Central memory CD8-positive, alpha-beta T cell (primary cell): ENCODE measurements at regions not wholly inside any gene's neighbourhood (a gene's known extent, or its start where the extent isn't known, plus 50 kb on each side); places are given as distances from the start of the nearest gene placed in this dataset.
"Not testable (repeated sequence)": the region's sequence is repeated elsewhere in the genome, so short reads cannot be mapped to it uniquely, and the experiment has no call there.

Experiments
- ATAC-seq: fragments of 150-1000 bp; cut with Tn5 transposase; replicated peaks from 2 replicates; pipeline ENCODE4 v1.10.0; 2022; ENCODE audit warnings: mild to moderate bottlenecking, moderate FRiP score, moderate number of reproducible peaks; ENCODE audit not compliant: poor library complexity, severe bottlenecking; ENCODE audit errors: extremely low read depth
- DNase-seq, 2 donors: peaks; one replicate each; pipeline ENCODE4 v3.0.0; 2021; ENCODE audit warnings: low spot score in 2 of 2
- H3K27ac Mint-ChIP-seq: one replicate; pipeline ENCODE4 v1.8.0; 2022; ENCODE audit warnings: low read depth, mild to moderate bottlenecking, moderate library complexity, mixed read lengths
- H3K27me3 Mint-ChIP-seq: one replicate; pipeline ENCODE4 v1.8.0; 2022; ENCODE audit warnings: mixed read lengths
- H3K36me3 Mint-ChIP-seq: one replicate; pipeline ENCODE4 v1.8.0; 2022; ENCODE audit warnings: mild to moderate bottlenecking, moderate library complexity, mixed read lengths; ENCODE audit not compliant: insufficient read depth
- H3K4me1 Mint-ChIP-seq: one replicate; pipeline ENCODE4 v1.8.0; 2022; ENCODE audit warnings: mixed read lengths
- H3K4me3 Mint-ChIP-seq: one replicate; pipeline ENCODE4 v1.8.0; 2022; ENCODE audit warnings: mild to moderate bottlenecking, moderate library complexity, mixed read lengths
- H3K9me3 Mint-ChIP-seq: one replicate; pipeline ENCODE4 v1.8.0; 2022; ENCODE audit warnings: mixed read lengths

DNA sequence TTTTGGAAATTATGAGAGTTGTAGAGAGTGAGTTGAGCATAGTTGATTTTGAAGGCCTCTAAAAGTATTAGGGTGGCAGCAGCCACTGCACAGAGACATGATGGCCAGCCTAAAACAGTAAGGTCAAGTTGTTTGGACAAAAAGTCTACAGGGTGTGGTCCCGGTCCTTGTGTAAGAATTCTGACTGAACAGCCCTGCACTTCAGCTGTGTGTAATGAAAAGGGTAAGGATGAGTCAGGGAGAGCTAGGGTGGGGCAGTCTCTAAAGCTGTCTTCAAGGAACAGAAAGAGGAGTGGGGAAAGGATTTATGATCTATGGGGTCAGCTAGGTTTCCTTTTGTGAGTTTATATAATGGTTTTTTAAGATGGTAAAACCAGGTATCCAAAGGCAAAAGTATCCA, 284.8 kb downstream of the RPS4Y2 start:
- DNase-seq, result not testable (repeated sequence)

DNA sequence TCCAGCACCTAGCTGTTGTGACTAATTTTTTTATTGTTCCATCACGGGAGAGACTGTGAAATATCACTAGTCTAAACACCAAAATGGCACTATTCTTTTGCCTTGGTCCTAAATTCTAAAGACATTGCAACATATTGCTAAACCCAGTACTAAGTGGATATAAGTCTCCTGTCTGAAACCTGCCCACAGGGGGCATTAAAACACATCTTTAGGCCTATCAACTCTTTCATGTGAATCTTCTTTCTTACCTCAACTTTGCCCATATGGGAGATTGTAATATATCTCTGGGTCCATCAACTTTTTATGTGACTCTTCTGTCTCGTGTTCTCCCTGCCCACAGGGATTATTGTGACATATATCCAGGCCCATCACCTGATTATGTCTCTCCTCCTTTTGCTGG, 317.2 kb downstream of the RPS4Y2 start:
- H3K4me3 Mint-ChIP-seq, result no peak overlapping the region
- no peak for ATAC-seq
- DNase-seq, result no peak
- H3K4me1 Mint-ChIP-seq, result no peaks in the 10 kb centered on the region
- H3K36me3 Mint-ChIP-seq, result no peaks in the 10 kb centered on the region
- H3K9me3 Mint-ChIP-seq, result no peaks in the 10 kb centered on the region
- H3K27me3 Mint-ChIP-seq, result no peaks in the 10 kb centered on the region
- peak overlapping the region; percentile 1 for H3K27ac Mint-ChIP-seq

More for the DNA sequence above, 284.8 kb downstream of the RPS4Y2 start:
- H3K4me3 Mint-ChIP-seq, H3K36me3 Mint-ChIP-seq, H3K9me3 Mint-ChIP-seq, H3K27ac Mint-ChIP-seq, H3K27me3 Mint-ChIP-seq, H3K4me1 Mint-ChIP-seq, ATAC-seq: not testable (repeated sequence)

- ATAC-seq, result no peak
- H3K36me3 Mint-ChIP-seq, result no peaks in the 10 kb centered on the region
Observed at GRCh38 chrY:21073641-21074260, 317.8 kb downstream of the RPS4Y2 start.

GRCh38 chrY:21075658-21076057, 319.8 kb downstream of the RPS4Y2 start:
- no peak overlapping the region for H3K4me3 Mint-ChIP-seq

More at GRCh38 chrY:21073641-21074260, 317.8 kb downstream of the RPS4Y2 start:
- Mint-ChIP-seq H3K27ac (no peak overlapping the region), H3K4me1 (no peaks in the 10 kb centered on the region), H3K4me3 (no peak overlapping the region), H3K9me3 (no peaks in the 10 kb centered on the region), H3K27me3 (no peaks in the 10 kb centered on the region)
- DNase-seq, result no peak

DNA sequence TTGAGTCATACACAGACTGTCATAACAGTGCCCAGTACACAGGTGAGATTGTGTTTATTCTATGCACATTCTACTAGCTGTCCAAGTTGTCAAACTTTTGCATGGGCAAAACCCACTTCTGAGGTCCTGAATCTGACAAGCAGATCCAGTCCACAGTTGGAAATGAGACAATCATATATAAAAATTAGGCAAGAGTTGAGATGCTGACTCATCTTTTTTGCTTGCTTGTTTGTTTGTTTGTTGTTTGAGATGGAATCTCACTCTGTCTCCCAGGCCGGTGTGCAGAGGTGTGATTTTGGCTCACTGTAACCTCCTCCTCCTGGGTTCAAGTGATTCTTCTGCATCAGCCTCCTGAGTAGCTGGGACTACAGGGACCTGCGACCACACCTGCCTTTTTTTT, 323.8 kb downstream of the RPS4Y2 start:
- no peaks in the 10 kb centered on the region for H3K9me3 Mint-ChIP-seq
- no peaks in the 10 kb centered on the region for H3K27me3 Mint-ChIP-seq
- no peaks in the 10 kb centered on the region for H3K4me1 Mint-ChIP-seq
- H3K4me3 Mint-ChIP-seq, result no peak overlapping the region
- H3K27ac Mint-ChIP-seq, result no peak overlapping the region
- ATAC-seq (no peak), DNase-seq (no peak)
- H3K36me3 Mint-ChIP-seq, result no peaks in the 10 kb centered on the region

More at GRCh38 chrY:21075658-21076057, 319.8 kb downstream of the RPS4Y2 start:
- ATAC-seq (no peak), DNase-seq (no peak)
- no peak overlapping the region for H3K27ac Mint-ChIP-seq
- no peaks in the 10 kb centered on the region for H3K9me3 Mint-ChIP-seq
- H3K36me3 Mint-ChIP-seq, result no peaks in the 10 kb centered on the region
- H3K27me3 Mint-ChIP-seq, result no peaks in the 10 kb centered on the region
- H3K4me1 Mint-ChIP-seq, result no peaks in the 10 kb centered on the region

- ATAC-seq, result no peak
- H3K27ac Mint-ChIP-seq, result no peak overlapping the region
Observed at GRCh38 chrY:21081640-21082611, 326.0 kb downstream of the RPS4Y2 start.

DNA sequence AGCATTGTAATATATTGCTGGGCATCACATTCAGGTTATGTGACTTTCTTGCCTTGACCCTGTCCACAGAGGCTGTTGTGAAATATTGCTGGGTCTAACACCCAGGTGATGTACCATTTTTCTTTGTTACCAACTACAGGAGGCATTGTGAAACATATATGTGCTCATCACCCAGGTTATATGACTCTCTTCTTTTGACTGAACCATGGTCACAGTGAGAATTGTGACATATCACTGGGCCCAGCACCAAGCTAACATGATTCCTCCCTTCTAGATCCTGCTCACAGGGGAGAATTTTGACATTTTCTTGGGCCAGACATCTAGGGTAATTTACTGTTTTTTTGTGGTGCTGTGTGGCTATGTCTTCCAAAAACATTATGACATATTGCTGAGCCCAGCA, 326.7 kb downstream of the RPS4Y2 start:
- H3K27me3 Mint-ChIP-seq, result no peaks in the 10 kb centered on the region
- DNase-seq, result no peak
- ATAC-seq, result no peak
- H3K4me3 Mint-ChIP-seq, result no peak overlapping the region
- H3K27ac Mint-ChIP-seq, result no peak overlapping the region
- H3K36me3 Mint-ChIP-seq, result no peaks in the 10 kb centered on the region
- peaks cover 5% of the 10 kb centered on the region for H3K9me3 Mint-ChIP-seq
- H3K4me1 Mint-ChIP-seq, result no peaks in the 10 kb centered on the region

More at GRCh38 chrY:21081640-21082611, 326.0 kb downstream of the RPS4Y2 start:
- Mint-ChIP-seq H3K4me1 (no peaks in the 10 kb centered on the region), H3K27me3 (no peaks in the 10 kb centered on the region), H3K36me3 (no peaks in the 10 kb centered on the region), H3K9me3 (no peaks in the 10 kb centered on the region), H3K4me3 (no peak overlapping the region)
- DNase-seq, result no peak

GRCh38 chrY:21091909-21092308, 336.0 kb downstream of the RPS4Y2 start:
- Mint-ChIP-seq H3K27me3 (no peaks in the 10 kb centered on the region), H3K4me1 (no peaks in the 10 kb centered on the region), H3K27ac (no peak overlapping the region), H3K9me3 (peaks cover 6% of the 10 kb centered on the region), H3K4me3 (no peak overlapping the region), H3K36me3 (no peaks in the 10 kb centered on the region)
- ATAC-seq (no peak), DNase-seq (no peak)

GRCh38 chrY:21102507-21102906, 346.6 kb downstream of the RPS4Y2 start:
- Mint-ChIP-seq H3K4me3 (no peak overlapping the region), H3K9me3 (no peaks in the 10 kb centered on the region), H3K27ac (no peak overlapping the region), H3K27me3 (no peaks in the 10 kb centered on the region), H3K4me1 (peaks cover 6% of the 10 kb centered on the region), H3K36me3 (peaks cover 2% of the 10 kb centered on the region)
- ATAC-seq (no peak), DNase-seq (no peak)

GRCh38 chrY:21103885-21104284, 348.0 kb downstream of the RPS4Y2 start:
- DNase-seq, result no peak
- Mint-ChIP-seq H3K36me3 (peaks cover 2% of the 10 kb centered on the region), H3K27me3 (no peaks in the 10 kb centered on the region)

DNA sequence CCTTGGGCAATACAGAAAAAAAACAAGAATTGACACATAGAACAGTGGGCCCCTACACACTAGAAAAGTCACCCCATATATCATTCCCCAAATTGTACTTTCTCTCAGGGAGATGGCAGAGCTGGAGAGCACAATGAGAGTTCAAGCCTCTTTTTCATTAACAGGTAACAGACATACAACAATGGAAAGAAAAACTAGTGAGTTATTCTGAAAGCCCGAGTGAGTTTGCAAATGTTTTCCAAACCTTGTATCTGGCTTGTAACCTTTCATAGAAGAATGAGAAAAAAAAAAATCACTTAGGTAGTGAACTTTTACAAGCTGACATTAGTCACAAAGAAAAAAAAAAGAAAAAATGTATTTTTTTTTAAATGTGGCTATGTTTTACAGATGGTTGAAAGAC, 349.6 kb downstream of the RPS4Y2 start:
- Mint-ChIP-seq H3K4me1 (peaks cover 6% of the 10 kb centered on the region), H3K27me3 (no peaks in the 10 kb centered on the region), H3K4me3 (no peak overlapping the region), H3K36me3 (peaks cover 2% of the 10 kb centered on the region), H3K9me3 (no peaks in the 10 kb centered on the region), H3K27ac (no peak overlapping the region)
- DNase-seq (no peak), ATAC-seq (no peak)

More at GRCh38 chrY:21103885-21104284, 348.0 kb downstream of the RPS4Y2 start:
- Mint-ChIP-seq H3K9me3 (no peaks in the 10 kb centered on the region), H3K27ac (no peak overlapping the region), H3K4me1 (peaks cover 6% of the 10 kb centered on the region), H3K4me3 (no peak overlapping the region)
- ATAC-seq, result no peak

DNA sequence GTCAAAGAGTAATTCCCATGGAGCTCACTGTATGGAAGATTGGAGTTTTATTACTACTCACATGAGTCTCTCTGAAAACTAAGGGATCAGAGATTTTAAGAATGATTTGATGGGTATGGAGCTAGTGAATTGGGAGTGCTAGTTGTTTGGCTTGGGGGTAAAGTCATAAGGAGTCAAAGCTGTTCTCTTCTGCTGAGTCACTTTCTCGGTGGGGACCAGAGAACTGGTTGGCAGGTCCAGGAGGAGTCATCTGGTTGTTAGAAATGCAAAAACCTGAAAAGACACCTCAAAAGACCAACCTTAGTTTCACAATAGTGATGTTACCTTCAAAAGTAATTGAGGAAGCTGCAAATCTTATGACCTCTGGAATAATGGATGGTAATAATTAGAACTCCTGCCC, 355.4 kb downstream of the RPS4Y2 start:
- no peak overlapping the region for H3K27ac Mint-ChIP-seq
- H3K4me1 Mint-ChIP-seq, result no peaks in the 10 kb centered on the region
- ATAC-seq (no peak), DNase-seq (no peak)
- no peaks in the 10 kb centered on the region for H3K36me3 Mint-ChIP-seq
- no peaks in the 10 kb centered on the region for H3K9me3 Mint-ChIP-seq
- no peaks in the 10 kb centered on the region for H3K27me3 Mint-ChIP-seq
- no peak overlapping the region for H3K4me3 Mint-ChIP-seq

- Mint-ChIP-seq H3K4me1 (no peaks in the 10 kb centered on the region), H3K36me3 (no peaks in the 10 kb centered on the region), H3K27me3 (no peaks in the 10 kb centered on the region), H3K9me3 (no peaks in the 10 kb centered on the region), H3K27ac (no peak overlapping the region), H3K4me3 (no peak overlapping the region)
- no peak for DNase-seq
- ATAC-seq, result no peak
Observed at GRCh38 chrY:21121065-21121464, 365.2 kb downstream of the RPS4Y2 start.
